ENCODE measurements at regions not wholly inside any gene's neighbourhood (a gene's known extent, or its start where the extent isn't known, plus 50 kb on each side); places are given as distances from the start of the nearest gene placed in this dataset.
"Not testable (repeated sequence)": the region's sequence is repeated elsewhere in the genome, so short reads cannot be mapped to it uniquely, and the experiment has no call there.

- DNase-seq = no peak
These were observed 159.2 kb upstream of the ALKAL2 start for GRCh38 chr2:446963-447530.

- no peak for DNase-seq
These were observed 158.5 kb upstream of the ALKAL2 start for GRCh38 chr2:446303-446874.

GRCh38 chr2:445896-446295 is 158.0 kb upstream of the ALKAL2 start:
- no peak for DNase-seq

GRCh38 chr2:444937-445884 is 157.3 kb upstream of the ALKAL2 start:
- no peak for DNase-seq

GRCh38 chr2:443741-444140 is 155.8 kb upstream of the ALKAL2 start:
- DNase-seq = no peak

GRCh38 chr2:443216-443615 is 155.3 kb upstream of the ALKAL2 start:
- no peak for DNase-seq

- DNase-seq = no peak
These were observed 153.5 kb upstream of the ALKAL2 start for GRCh38 chr2:441258-442022.

GRCh38 chr2:440403-440740 is 152.5 kb upstream of the ALKAL2 start:
- DNase-seq = no peak

GRCh38 chr2:439556-440402 is 151.9 kb upstream of the ALKAL2 start:
- DNase-seq = no peak

- peak; percentile 27 for DNase-seq
These were observed 151.2 kb upstream of the ALKAL2 start for GRCh38 chr2:439077-439476.

- peak; percentile 71 for DNase-seq
These were observed 150.0 kb upstream of the ALKAL2 start for GRCh38 chr2:437756-438393.

- DNase-seq = no peak
These were observed 149.3 kb upstream of the ALKAL2 start for GRCh38 chr2:437180-437579.

- DNase-seq = no peak
These were observed 148.3 kb upstream of the ALKAL2 start for GRCh38 chr2:436205-436604.

GRCh38 chr2:434625-435024 is 146.7 kb upstream of the ALKAL2 start:
- no peak for DNase-seq

GRCh38 chr2:433216-433615 is 145.3 kb upstream of the ALKAL2 start:
- DNase-seq = no peak

GRCh38 chr2:430291-431040 is 142.6 kb upstream of the ALKAL2 start:
- DNase-seq = no peak

- no peak for DNase-seq
These were observed 141.8 kb upstream of the ALKAL2 start for GRCh38 chr2:429575-430254.

- DNase-seq = no peak
These were observed 141.3 kb upstream of the ALKAL2 start for GRCh38 chr2:429142-429541.

GRCh38 chr2:428591-428990 is 140.7 kb upstream of the ALKAL2 start:
- no peak for DNase-seq

- DNase-seq = not testable (repeated sequence)
These were observed 138.8 kb upstream of the ALKAL2 start for GRCh38 chr2:426696-427095.

Data from tongue (tissue), 1 donor.